ENCODE measurements at regions not wholly inside any gene's neighbourhood (a gene's known extent, or its start where the extent isn't known, plus 50 kb on each side); places are given as distances from the start of the nearest gene placed in this dataset.
A peak's percentile ranks its signal among the peaks of the same experiment; 100 is the strongest.

DNA sequence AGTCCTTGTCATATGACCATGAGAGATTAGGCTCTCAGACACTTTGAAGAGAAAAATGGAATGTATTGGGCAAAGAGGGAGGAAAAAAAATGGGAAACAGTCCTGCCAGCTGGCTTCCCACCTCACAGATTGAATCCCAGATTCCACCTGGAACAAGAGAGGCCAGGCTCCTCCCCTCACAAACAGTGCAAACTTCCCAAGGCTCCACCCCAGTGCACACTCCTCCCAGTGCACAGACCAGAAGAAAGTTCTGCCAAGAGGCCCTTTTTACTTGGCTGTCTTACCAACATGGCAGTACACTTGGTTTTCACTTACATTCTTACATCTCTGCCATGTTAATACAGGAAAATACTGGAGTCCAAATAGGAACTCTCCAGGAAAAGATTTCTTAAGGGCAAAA lies 202.3 kb downstream of the AHR start:
- no peak for ATAC-seq

DNA sequence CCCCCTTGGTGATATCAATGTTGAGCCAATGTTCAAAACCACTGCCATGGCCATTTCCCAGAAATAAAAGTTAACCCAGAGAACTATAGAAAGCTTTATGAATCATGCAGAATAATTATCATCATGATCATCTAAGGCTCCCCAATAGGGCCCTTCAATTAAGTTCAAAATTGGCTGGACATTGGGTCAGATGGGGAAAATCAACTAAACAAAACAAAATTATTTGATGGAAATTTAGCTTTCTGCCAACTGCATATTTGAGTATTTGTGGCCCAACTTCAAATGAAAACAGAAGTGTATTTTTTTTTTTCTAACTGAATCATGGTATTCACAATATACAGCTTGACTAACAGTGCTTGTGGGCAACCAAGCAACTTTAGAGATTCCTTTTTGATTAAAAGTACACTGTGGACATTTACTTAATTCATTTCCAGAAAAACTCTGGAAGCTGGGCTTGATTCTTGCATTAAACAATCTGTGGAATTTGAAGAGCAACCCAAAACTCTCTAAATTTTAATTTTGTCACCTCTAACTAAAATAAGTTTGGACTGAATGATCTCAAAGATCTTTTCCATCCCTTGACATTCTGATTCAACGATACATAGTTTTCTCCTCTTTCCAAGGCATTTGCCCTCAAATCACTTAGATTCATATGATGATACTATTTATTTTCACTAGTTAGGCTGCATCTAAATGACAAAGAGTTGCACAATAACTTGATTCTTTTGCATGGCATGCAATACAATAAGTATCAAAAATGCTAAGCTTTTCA lies 203.2 kb downstream of the AHR start:
- ATAC-seq = no peak
- TF ChIP-seq, protein P1, sequence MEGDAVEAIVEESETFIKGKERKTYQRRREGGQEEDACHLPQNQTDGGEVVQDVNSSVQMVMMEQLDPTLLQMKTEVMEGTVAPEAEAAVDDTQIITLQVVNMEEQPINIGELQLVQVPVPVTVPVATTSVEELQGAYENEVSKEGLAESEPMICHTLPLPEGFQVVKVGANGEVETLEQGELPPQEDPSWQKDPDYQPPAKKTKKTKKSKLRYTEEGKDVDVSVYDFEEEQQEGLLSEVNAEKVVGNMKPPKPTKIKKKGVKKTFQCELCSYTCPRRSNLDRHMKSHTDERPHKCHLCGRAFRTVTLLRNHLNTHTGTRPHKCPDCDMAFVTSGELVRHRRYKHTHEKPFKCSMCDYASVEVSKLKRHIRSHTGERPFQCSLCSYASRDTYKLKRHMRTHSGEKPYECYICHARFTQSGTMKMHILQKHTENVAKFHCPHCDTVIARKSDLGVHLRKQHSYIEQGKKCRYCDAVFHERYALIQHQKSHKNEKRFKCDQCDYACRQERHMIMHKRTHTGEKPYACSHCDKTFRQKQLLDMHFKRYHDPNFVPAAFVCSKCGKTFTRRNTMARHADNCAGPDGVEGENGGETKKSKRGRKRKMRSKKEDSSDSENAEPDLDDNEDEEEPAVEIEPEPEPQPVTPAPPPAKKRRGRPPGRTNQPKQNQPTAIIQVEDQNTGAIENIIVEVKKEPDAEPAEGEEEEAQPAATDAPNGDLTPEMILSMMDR (IDR thresholded peaks at IDR 0.05) = no peak
- no peak for TF ChIP-seq POLR2A (IDR thresholded peaks at IDR 0.05)

More for the DNA sequence above, 202.3 kb downstream of the AHR start:
- H3K27me3 ChIP-seq = no peaks in the 10 kb centered on the region
- no peak overlapping the region for H3K27ac ChIP-seq
- H3K4me1 ChIP-seq = peaks cover 9% of the 10 kb centered on the region
- no peaks in the 10 kb centered on the region for H3K36me3 ChIP-seq (replicated peaks in 1 of 2; ENCODE audit: insufficient read depth in 1 of 2, low read depth in 2 of 2)
- no peak overlapping the region for H3K4me3 ChIP-seq
- no peak for DNase-seq
- no peak for TF ChIP-seq POLR2A (IDR thresholded peaks at IDR 0.05)
- TF ChIP-seq, protein P1 (IDR thresholded peaks at IDR 0.05) = no peak
- H3K9me3 ChIP-seq = no peaks in the 10 kb centered on the region
- intact Hi-C loops (cut with DNase I) = no loop called here

DNA sequence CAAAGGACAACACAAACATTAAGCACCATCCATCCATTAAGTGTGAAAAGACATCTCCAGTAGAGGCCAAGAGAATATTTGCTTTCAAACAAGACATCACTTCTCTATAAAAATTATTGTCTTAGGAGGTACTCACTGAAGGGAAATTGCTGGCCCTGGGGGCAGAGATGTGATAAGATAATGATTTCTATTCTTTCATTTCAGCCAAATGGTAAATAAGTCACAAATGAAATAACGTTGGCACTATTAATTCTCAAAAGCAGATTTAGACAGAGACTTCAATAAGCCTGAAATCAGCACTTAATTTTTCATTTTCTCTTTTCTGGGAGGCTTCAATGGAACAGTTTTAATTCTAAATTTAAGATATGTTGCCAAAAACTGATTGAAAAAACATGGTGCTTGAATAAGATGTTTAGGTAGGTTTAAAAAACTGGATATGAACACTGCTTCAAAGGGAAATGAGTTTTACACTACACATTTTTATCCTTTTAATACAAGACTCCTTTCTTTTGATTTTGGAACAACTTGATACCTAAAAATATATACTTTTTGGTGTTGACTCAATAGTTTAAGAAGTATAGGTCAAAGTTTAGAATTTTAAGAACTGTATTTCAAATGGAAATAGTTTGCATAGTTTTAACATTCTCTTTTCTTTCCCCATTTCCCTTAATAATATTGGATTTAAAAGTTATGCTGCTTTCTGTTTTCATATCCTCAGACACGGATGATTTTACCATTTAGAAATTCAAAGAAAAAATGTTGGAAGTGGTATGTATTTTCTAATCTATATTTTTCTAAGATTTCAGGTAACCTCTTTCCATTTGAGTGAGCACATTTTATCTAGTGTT lies 204.0 kb downstream of the AHR start:
- H3K36me3 ChIP-seq (replicated peaks in 1 of 2; ENCODE audit: insufficient read depth in 1 of 2, low read depth in 2 of 2) = no peaks in the 10 kb centered on the region
- DNase-seq (no peak), ATAC-seq (no peak)
- WGBS, 2 donors = 54 to 56% methylated on average over 2 of the region's 2 CpGs
- H3K4me1 ChIP-seq = peaks cover 17% of the 10 kb centered on the region
- no peaks in the 10 kb centered on the region for H3K27me3 ChIP-seq
- H3K27ac ChIP-seq = no peak overlapping the region
- intact Hi-C loops (cut with DNase I) = no loop called here
- no peaks in the 10 kb centered on the region for H3K9me3 ChIP-seq
- H3K4me3 ChIP-seq = no peak overlapping the region
- TF ChIP-seq, protein P1 (IDR thresholded peaks at IDR 0.05) = no peak
- TF ChIP-seq POLR2A (IDR thresholded peaks at IDR 0.05) = no peak

More for the DNA sequence above, 203.2 kb downstream of the AHR start:
- WGBS, 2 donors = 92 to 97% methylated on average over 1 of the region's 1 CpG
- H3K27ac ChIP-seq = no peak overlapping the region
- peaks cover 16% of the 10 kb centered on the region for H3K4me1 ChIP-seq
- H3K36me3 ChIP-seq (replicated peaks in 1 of 2; ENCODE audit: insufficient read depth in 1 of 2, low read depth in 2 of 2) = no peaks in the 10 kb centered on the region
- DNase-seq = no peak
- H3K4me3 ChIP-seq = no peak overlapping the region
- no peaks in the 10 kb centered on the region for H3K27me3 ChIP-seq
- no peaks in the 10 kb centered on the region for H3K9me3 ChIP-seq
- intact Hi-C loops (cut with DNase I) = no loop called here

DNA sequence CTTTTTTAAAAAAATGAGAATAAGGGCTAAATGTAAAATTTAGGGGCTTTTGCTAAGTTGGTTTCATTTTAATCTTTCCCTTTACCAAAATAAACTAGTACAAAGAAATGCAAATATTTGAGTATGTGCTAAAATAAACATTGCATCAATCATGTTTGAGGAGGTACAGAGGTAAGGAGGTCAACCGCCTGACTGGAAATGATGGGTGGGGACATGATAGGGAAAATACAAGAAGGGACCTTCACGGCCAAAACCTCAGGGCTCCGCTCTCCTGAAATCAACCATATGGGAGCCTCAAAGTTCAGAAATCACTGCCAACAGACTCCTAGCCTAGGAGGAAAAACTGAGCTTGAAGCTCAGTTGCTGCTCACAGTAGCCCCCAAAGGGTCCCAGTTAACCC lies 207.6 kb downstream of the AHR start:
- DNase-seq (peak; percentile 38 to 73 (median 52)), ATAC-seq (peak; percentile 85)
- no peaks in the 10 kb centered on the region for H3K27me3 ChIP-seq
- intact Hi-C loops (cut with DNase I) = no loop called here
- no peaks in the 10 kb centered on the region for H3K36me3 ChIP-seq (replicated peaks in 1 of 2; ENCODE audit: insufficient read depth in 1 of 2, low read depth in 2 of 2)
- TF ChIP-seq, protein P1 (IDR thresholded peaks at IDR 0.05) = no peak
- no peak for TF ChIP-seq POLR2A (IDR thresholded peaks at IDR 0.05)
- no peaks in the 10 kb centered on the region for H3K9me3 ChIP-seq
- peak overlapping the region in 1 of 4 donors; percentile 45 for H3K27ac ChIP-seq
- no peak overlapping the region for H3K4me3 ChIP-seq
- 11 to 13% methylated on average over 3 of the region's 3 CpGs for WGBS, 2 donors
- peaks cover 17% of the 10 kb centered on the region for H3K4me1 ChIP-seq
